Hepatocyte (in vitro differentiated cells): ENCODE measurements at regions not wholly inside any gene's neighbourhood (a gene's known extent, or its start where the extent isn't known, plus 50 kb on each side); places are given as distances from the start of the nearest gene placed in this dataset.

Experiments
- CTCF ChIP-seq: fragments of 200-600 bp; sonication (generic); IDR thresholded peaks from 2 replicates; pipeline ENCODE4 v1.5.1; 2016; ENCODE audit warnings: antibody characterized with exemption, mild to moderate bottlenecking; ENCODE audit not compliant: poor library complexity
- EZH2 ChIP-seq: fragments of 200-600 bp; sonication (generic); IDR thresholded peaks from 2 replicates; pipeline ENCODE4 v1.6.1; 2016; ENCODE audit warnings: antibody characterized with exemption, mild to moderate bottlenecking, borderline replicate concordance
- EZH2phosphoT487 ChIP-seq: fragments of 200-600 bp; sonication (generic); IDR thresholded peaks from one replicate; pipeline ENCODE4 v1.6.1; 2018; ENCODE audit warnings: antibody characterized with exemption, mild to moderate bottlenecking, low read depth, moderate library complexity; ENCODE audit not compliant: unreplicated experiment, severe bottlenecking

- TF ChIP-seq CTCF (no peak), EZH2 (no peak), EZH2phosphoT487 (no peak)
Observed at GRCh38 chr12:14258575-14258940, 106.9 kb upstream of the ATF7IP start.
